Middle frontal gyrus (tissue), 1 donor: ENCODE measurements at regions not wholly inside any gene's neighbourhood (a gene's known extent, or its start where the extent isn't known, plus 50 kb on each side); places are given as distances from the start of the nearest gene placed in this dataset.
"Not testable (repeated sequence)": the region's sequence is repeated elsewhere in the genome, so short reads cannot be mapped to it uniquely, and the experiment has no call there.

Experiments
- DNase-seq: peaks from one replicate; pipeline ENCODE4 v3.0.0-alpha.2; 2015; ENCODE audit warnings: low spot score; ENCODE audit errors: extremely low spot score

GRCh38 chr20:23299673-23300050 is 50.9 kb upstream of the NXT1 start:
- DNase-seq: no peak

GRCh38 chr20:23298926-23299672 is 51.5 kb upstream of the NXT1 start:
- no peak for DNase-seq

- no peak for DNase-seq
Observed at GRCh38 chr20:23298155-23298554, 52.4 kb upstream of the NXT1 start.

GRCh38 chr20:23296841-23297701 is 53.5 kb upstream of the NXT1 start:
- DNase-seq: no peak

GRCh38 chr20:23295934-23296333 is 54.7 kb upstream of the NXT1 start:
- no peak for DNase-seq

- no peak for DNase-seq
Observed at GRCh38 chr20:23294671-23295070, 55.9 kb upstream of the NXT1 start.

GRCh38 chr20:23294166-23294565 is 56.4 kb upstream of the NXT1 start:
- DNase-seq: no peak

- DNase-seq: no peak
Observed at GRCh38 chr20:23293689-23294088, 56.9 kb upstream of the NXT1 start.

- not testable (repeated sequence) for DNase-seq
Observed at GRCh38 chr20:23292311-23292710, 58.3 kb upstream of the NXT1 start.

GRCh38 chr20:23291575-23292240 is 58.9 kb upstream of the NXT1 start:
- DNase-seq: no peak

GRCh38 chr20:23290761-23291574 is 59.6 kb upstream of the NXT1 start:
- no peak for DNase-seq

- no peak for DNase-seq
Observed at GRCh38 chr20:23289724-23290395, 60.7 kb upstream of the NXT1 start.

GRCh38 chr20:23289249-23289648 is 61.3 kb upstream of the NXT1 start:
- no peak for DNase-seq

GRCh38 chr20:23287354-23288190 is 63.0 kb upstream of the NXT1 start:
- no peak for DNase-seq

GRCh38 chr20:23286346-23286745 is 64.2 kb upstream of the NXT1 start:
- no peak for DNase-seq

GRCh38 chr20:23285536-23285935 is 65.1 kb upstream of the NXT1 start:
- no peak for DNase-seq

GRCh38 chr20:23284009-23284408 is 66.6 kb upstream of the NXT1 start:
- DNase-seq: no peak

GRCh38 chr20:23283096-23283850 is 67.3 kb upstream of the NXT1 start:
- no peak for DNase-seq

GRCh38 chr20:23282546-23282945 is 68.0 kb upstream of the NXT1 start:
- no peak for DNase-seq
